ENCODE measurements at regions not wholly inside any gene's neighbourhood (a gene's known extent, or its start where the extent isn't known, plus 50 kb on each side); places are given as distances from the start of the nearest gene placed in this dataset.

- Histone ChIP-seq H3K36me3 (ENCODE audit: control insufficient read depth in 4 of 4, insufficient read depth in 4 of 4, low read length in 3 of 4) (no peaks in the 10 kb centered on the region), H3K27ac (ENCODE audit: insufficient read depth in 1 of 2, low read depth in 1 of 2, low read length in 2 of 2, poor library complexity in 1 of 2, severe bottlenecking in 2 of 2) (no peak overlapping the region), H3K4me1 (ENCODE audit: control extremely low read depth in 1 of 4, control insufficient read depth in 4 of 4, insufficient read depth in 4 of 4, low read length in 3 of 4) (peaks cover 14 to 34% (median 26%) of the 10 kb centered on the region in 4 experiments), H3K27me3 (replicated peaks in 2 of 5; ENCODE audit: control insufficient read depth in 4 of 5, insufficient read depth in 5 of 5, low read length in 4 of 5) (no peaks in the 10 kb centered on the region), H3K4me3 (ENCODE audit: control insufficient read depth in 1 of 7, extremely low read depth in 1 of 7, insufficient read depth in 4 of 7, low read depth in 2 of 7, low read length in 6 of 7) (no peak overlapping the region), H3K9me3 (ENCODE audit: control extremely low read depth in 1 of 5, control insufficient read depth in 4 of 5, insufficient read depth in 2 of 5, low read depth in 1 of 5, low read length in 4 of 5) (no peaks in the 10 kb centered on the region)
- DNase-seq: no peak
- CTCF ChIA-PET: interaction anchor here (0.8 kb wide), 1 partner anchor 23 kb away, joined by 3 read pairs; no protein-coding TSS in a partner anchor
- WGBS (ENCODE audit: insufficient coverage): 63% methylated on average over 1 of the region's 3 CpGs
- POLR2A ChIA-PET: no interaction called here
These were observed 89.4 kb upstream of the AHR start for GRCh38 chr7:17209101-17209500.

- H3K4me3 ChIP-seq (ENCODE audit: control insufficient read depth in 1 of 7, extremely low read depth in 1 of 7, insufficient read depth in 4 of 7, low read depth in 2 of 7, low read length in 6 of 7): no peak overlapping the region
- WGBS (ENCODE audit: insufficient coverage): no CpG with 5 or more reads among the region's 1 CpG
- H3K36me3 ChIP-seq (ENCODE audit: control insufficient read depth in 4 of 4, insufficient read depth in 4 of 4, low read length in 3 of 4): no peaks in the 10 kb centered on the region
- CTCF ChIA-PET: interaction anchor here (0.6 to 0.8 kb wide), 2 partner anchors 20 to 60 kb away, joined by 3 read pairs; no protein-coding TSS in a partner anchor
- H3K4me1 ChIP-seq (ENCODE audit: control extremely low read depth in 1 of 4, control insufficient read depth in 4 of 4, insufficient read depth in 4 of 4, low read length in 3 of 4): peaks cover 11 to 20% (median 16%) of the 10 kb centered on the region in 4 experiments
- H3K27me3 ChIP-seq (replicated peaks in 2 of 5; ENCODE audit: control insufficient read depth in 4 of 5, insufficient read depth in 5 of 5, low read length in 4 of 5): no peaks in the 10 kb centered on the region
- POLR2A ChIA-PET: no interaction called here
- H3K9me3 ChIP-seq (ENCODE audit: control extremely low read depth in 1 of 5, control insufficient read depth in 4 of 5, insufficient read depth in 2 of 5, low read depth in 1 of 5, low read length in 4 of 5): no peaks in the 10 kb centered on the region
- no peak overlapping the region for H3K27ac ChIP-seq (ENCODE audit: insufficient read depth in 1 of 2, low read depth in 1 of 2, low read length in 2 of 2, poor library complexity in 1 of 2, severe bottlenecking in 2 of 2)
- no peak for DNase-seq
These were observed 87.1 kb upstream of the AHR start for GRCh38 chr7:17211307-17211836.

- ChIA-PET POLR2A (no interaction called here), CTCF (no interaction called here)
- no peak overlapping the region for H3K4me3 ChIP-seq (ENCODE audit: control insufficient read depth in 1 of 7, extremely low read depth in 1 of 7, insufficient read depth in 4 of 7, low read depth in 2 of 7, low read length in 6 of 7)
- peaks cover 5 to 12% (median 8%) of the 10 kb centered on the region in 4 experiments for H3K4me1 ChIP-seq (ENCODE audit: control extremely low read depth in 1 of 4, control insufficient read depth in 4 of 4, insufficient read depth in 4 of 4, low read length in 3 of 4)
- no peaks in the 10 kb centered on the region for H3K27me3 ChIP-seq (replicated peaks in 2 of 5; ENCODE audit: control insufficient read depth in 4 of 5, insufficient read depth in 5 of 5, low read length in 4 of 5)
- no peaks in the 10 kb centered on the region for H3K36me3 ChIP-seq (ENCODE audit: control insufficient read depth in 4 of 4, insufficient read depth in 4 of 4, low read length in 3 of 4)
- no peaks in the 10 kb centered on the region for H3K9me3 ChIP-seq (ENCODE audit: control extremely low read depth in 1 of 5, control insufficient read depth in 4 of 5, insufficient read depth in 2 of 5, low read depth in 1 of 5, low read length in 4 of 5)
- H3K27ac ChIP-seq (ENCODE audit: insufficient read depth in 1 of 2, low read depth in 1 of 2, low read length in 2 of 2, poor library complexity in 1 of 2, severe bottlenecking in 2 of 2): no peak overlapping the region
- no peak for DNase-seq
These were observed 86.3 kb upstream of the AHR start for GRCh38 chr7:17212188-17212587.

GRCh38 chr7:17227766-17228490, 70.5 kb upstream of the AHR start:
- no peak for DNase-seq
- Histone ChIP-seq H3K27me3 (replicated peaks in 2 of 5; ENCODE audit: control insufficient read depth in 4 of 5, insufficient read depth in 5 of 5, low read length in 4 of 5) (no peaks in the 10 kb centered on the region), H3K4me3 (ENCODE audit: control insufficient read depth in 1 of 7, extremely low read depth in 1 of 7, insufficient read depth in 4 of 7, low read depth in 2 of 7, low read length in 6 of 7) (no peak overlapping the region), H3K27ac (ENCODE audit: insufficient read depth in 1 of 2, low read depth in 1 of 2, low read length in 2 of 2, poor library complexity in 1 of 2, severe bottlenecking in 2 of 2) (no peak overlapping the region), H3K36me3 (ENCODE audit: control insufficient read depth in 4 of 4, insufficient read depth in 4 of 4, low read length in 3 of 4) (no peaks in the 10 kb centered on the region), H3K4me1 (ENCODE audit: control extremely low read depth in 1 of 4, control insufficient read depth in 4 of 4, insufficient read depth in 4 of 4, low read length in 3 of 4) (peaks cover 3 to 9% (median 4%) of the 10 kb centered on the region in 4 experiments), H3K9me3 (ENCODE audit: control extremely low read depth in 1 of 5, control insufficient read depth in 4 of 5, insufficient read depth in 2 of 5, low read depth in 1 of 5, low read length in 4 of 5) (peaks cover 0 to 4% (median 0%) of the 10 kb centered on the region in 5 experiments)
- no CpG with 5 or more reads among the region's 2 CpGs for WGBS (ENCODE audit: insufficient coverage)
- ChIA-PET CTCF (no interaction called here), POLR2A (no interaction called here)

GRCh38 chr7:17229228-17229627, 69.2 kb upstream of the AHR start:
- Histone ChIP-seq H3K9me3 (ENCODE audit: control extremely low read depth in 1 of 5, control insufficient read depth in 4 of 5, insufficient read depth in 2 of 5, low read depth in 1 of 5, low read length in 4 of 5) (peaks cover 0 to 4% (median 0%) of the 10 kb centered on the region in 5 experiments), H3K27me3 (replicated peaks in 2 of 5; ENCODE audit: control insufficient read depth in 4 of 5, insufficient read depth in 5 of 5, low read length in 4 of 5) (no peaks in the 10 kb centered on the region), H3K4me1 (ENCODE audit: control extremely low read depth in 1 of 4, control insufficient read depth in 4 of 4, insufficient read depth in 4 of 4, low read length in 3 of 4) (peaks cover 15 to 22% (median 16%) of the 10 kb centered on the region in 4 experiments), H3K4me3 (ENCODE audit: control insufficient read depth in 1 of 7, extremely low read depth in 1 of 7, insufficient read depth in 4 of 7, low read depth in 2 of 7, low read length in 6 of 7) (no peak overlapping the region), H3K36me3 (ENCODE audit: control insufficient read depth in 4 of 4, insufficient read depth in 4 of 4, low read length in 3 of 4) (no peaks in the 10 kb centered on the region), H3K27ac (ENCODE audit: insufficient read depth in 1 of 2, low read depth in 1 of 2, low read length in 2 of 2, poor library complexity in 1 of 2, severe bottlenecking in 2 of 2) (no peak overlapping the region)
- ChIA-PET POLR2A (no interaction called here), CTCF (no interaction called here)
- DNase-seq: no peak
- 100% methylated on average over 1 of the region's 2 CpGs for WGBS (ENCODE audit: insufficient coverage)

- H3K27me3 ChIP-seq (replicated peaks in 2 of 5; ENCODE audit: control insufficient read depth in 4 of 5, insufficient read depth in 5 of 5, low read length in 4 of 5): no peaks in the 10 kb centered on the region
- H3K9me3 ChIP-seq (ENCODE audit: control extremely low read depth in 1 of 5, control insufficient read depth in 4 of 5, insufficient read depth in 2 of 5, low read depth in 1 of 5, low read length in 4 of 5): peaks cover 0 to 3% (median 0%) of the 10 kb centered on the region in 5 experiments
- peaks cover 16 to 26% (median 22%) of the 10 kb centered on the region in 4 experiments for H3K4me1 ChIP-seq (ENCODE audit: control extremely low read depth in 1 of 4, control insufficient read depth in 4 of 4, insufficient read depth in 4 of 4, low read length in 3 of 4)
- H3K4me3 ChIP-seq (ENCODE audit: control insufficient read depth in 1 of 7, extremely low read depth in 1 of 7, insufficient read depth in 4 of 7, low read depth in 2 of 7, low read length in 6 of 7): no peak overlapping the region
- DNase-seq: peak in 1 of 3 donors; percentile 48
- H3K27ac ChIP-seq (ENCODE audit: insufficient read depth in 1 of 2, low read depth in 1 of 2, low read length in 2 of 2, poor library complexity in 1 of 2, severe bottlenecking in 2 of 2): no peak overlapping the region
- no peaks in the 10 kb centered on the region for H3K36me3 ChIP-seq (ENCODE audit: control insufficient read depth in 4 of 4, insufficient read depth in 4 of 4, low read length in 3 of 4)
- 75% methylated on average over 1 of the region's 2 CpGs for WGBS (ENCODE audit: insufficient coverage)
- CTCF ChIA-PET: no interaction called here
- POLR2A ChIA-PET: no interaction called here
These were observed 68.2 kb upstream of the AHR start for GRCh38 chr7:17230099-17230807.

- H3K27ac ChIP-seq (ENCODE audit: insufficient read depth in 1 of 2, low read depth in 1 of 2, low read length in 2 of 2, poor library complexity in 1 of 2, severe bottlenecking in 2 of 2): peak overlapping the region; percentile 98 to 99
These were observed 64.8 kb upstream of the AHR start for GRCh38 chr7:17233603-17234002.

More at GRCh38 chr7:17233603-17234002, 64.8 kb upstream of the AHR start:
- H3K4me3 ChIP-seq (ENCODE audit: control insufficient read depth in 1 of 7, extremely low read depth in 1 of 7, insufficient read depth in 4 of 7, low read depth in 2 of 7, low read length in 6 of 7): peak overlapping the region in 3 of 7 experiments; percentile 25 to 53 (median 39)
- no peaks in the 10 kb centered on the region for H3K27me3 ChIP-seq (replicated peaks in 2 of 5; ENCODE audit: control insufficient read depth in 4 of 5, insufficient read depth in 5 of 5, low read length in 4 of 5)
- H3K36me3 ChIP-seq (ENCODE audit: control insufficient read depth in 4 of 4, insufficient read depth in 4 of 4, low read length in 3 of 4): no peaks in the 10 kb centered on the region
- peaks cover 16 to 35% (median 32%) of the 10 kb centered on the region in 4 experiments for H3K4me1 ChIP-seq (ENCODE audit: control extremely low read depth in 1 of 4, control insufficient read depth in 4 of 4, insufficient read depth in 4 of 4, low read length in 3 of 4)
- no peaks in the 10 kb centered on the region for H3K9me3 ChIP-seq (ENCODE audit: control extremely low read depth in 1 of 5, control insufficient read depth in 4 of 5, insufficient read depth in 2 of 5, low read depth in 1 of 5, low read length in 4 of 5)
- POLR2A ChIA-PET: no interaction called here
- DNase-seq: no peak
- CTCF ChIA-PET: interaction anchor here (1.4 kb wide), 1 partner anchor 74 kb away, joined by 4 read pairs; no protein-coding TSS in a partner anchor
- WGBS (ENCODE audit: insufficient coverage): 29% methylated on average over 1 of the region's 2 CpGs

Data from common myeloid progenitor, CD34-positive (primary cell).